Muscle of back (tissue), 3 donors: ENCODE measurements at regions not wholly inside any gene's neighbourhood (a gene's known extent, or its start where the extent isn't known, plus 50 kb on each side); places are given as distances from the start of the nearest gene placed in this dataset.
"Not testable (repeated sequence)": the region's sequence is repeated elsewhere in the genome, so short reads cannot be mapped to it uniquely, and the experiment has no call there.

ENCODE experiments used
- DNase-seq, 3 donors: peaks; one replicate each; pipeline versions ENCODE4 v3.0.0 to v3.0.0-alpha.2; 2013

- no peak for DNase-seq
Observed at GRCh38 chr4:129254126-129254525, 158.2 kb downstream of the C4orf33 start.

GRCh38 chr4:129254526-129254925 lies 158.6 kb downstream of the C4orf33 start:
- no peak for DNase-seq

GRCh38 chr4:129261584-129261983 lies 165.6 kb downstream of the C4orf33 start:
- no peak for DNase-seq

GRCh38 chr4:129264008-129264657 lies 168.2 kb downstream of the C4orf33 start:
- no peak for DNase-seq

GRCh38 chr4:129278868-129279267 lies 182.9 kb downstream of the C4orf33 start:
- DNase-seq = no peak

GRCh38 chr4:129282293-129282692 lies 186.3 kb downstream of the C4orf33 start:
- DNase-seq = no peak

GRCh38 chr4:129292194-129292593 lies 196.2 kb downstream of the C4orf33 start:
- not testable (repeated sequence) for DNase-seq

GRCh38 chr4:129314781-129315180 lies 218.8 kb downstream of the C4orf33 start:
- DNase-seq = no peak

- DNase-seq = peak in 2 of 3 donors; percentile 29 to 32
Observed at GRCh38 chr4:129322920-129323319, 227.0 kb downstream of the C4orf33 start.

- DNase-seq = no peak
Observed at GRCh38 chr4:129323658-129324057, 227.7 kb downstream of the C4orf33 start.

GRCh38 chr4:129326571-129327460 lies 230.9 kb downstream of the C4orf33 start:
- peak in 2 of 3 donors; percentile 39 to 70 for DNase-seq

- DNase-seq = no peak
Observed at GRCh38 chr4:129327637-129328036, 231.7 kb downstream of the C4orf33 start.

GRCh38 chr4:129328162-129328561 lies 232.2 kb downstream of the C4orf33 start:
- no peak for DNase-seq

- peak in 1 of 3 donors; percentile 52 for DNase-seq
Observed at GRCh38 chr4:129334136-129334535, 238.2 kb downstream of the C4orf33 start.

GRCh38 chr4:129335276-129335675 lies 239.3 kb downstream of the C4orf33 start:
- peak in 1 of 3 donors; percentile 78 for DNase-seq

- DNase-seq = no peak
Observed at GRCh38 chr4:129335818-129336217, 239.9 kb downstream of the C4orf33 start.

- DNase-seq = no peak
Observed at GRCh38 chr4:129336457-129337227, 240.7 kb downstream of the C4orf33 start.

GRCh38 chr4:129337228-129337620 lies 241.3 kb downstream of the C4orf33 start:
- DNase-seq = no peak

GRCh38 chr4:129342819-129343408 lies 247.0 kb downstream of the C4orf33 start:
- DNase-seq = peak in 2 of 3 donors; percentile 40 to 45

- peak in 1 of 3 donors; percentile 77 for DNase-seq
Observed at GRCh38 chr4:129344058-129344457, 248.1 kb downstream of the C4orf33 start.

GRCh38 chr4:129345609-129346008 lies 249.7 kb downstream of the C4orf33 start:
- no peak for DNase-seq

GRCh38 chr4:129346036-129346435 lies 250.1 kb downstream of the C4orf33 start:
- DNase-seq = no peak
